H1 (cell line): ENCODE measurements at regions not wholly inside any gene's neighbourhood (a gene's known extent, or its start where the extent isn't known, plus 50 kb on each side); places are given as distances from the start of the nearest gene placed in this dataset.
A peak's percentile ranks its signal among the peaks of the same experiment; 100 is the strongest.

Experiments
- CHD7 ChIP-seq: fragments of 300-600 bp; sonication (generic); IDR thresholded peaks from 2 replicates; pipeline ENCODE4 v1.7.1; 2012; ENCODE audit warnings: low read length, moderate library complexity, mild to moderate bottlenecking, inconsistent platforms; ENCODE audit not compliant: insufficient replicate concordance
- E2F6 ChIP-seq: IDR thresholded peaks from 2 replicates; pipeline ENCODE4 v1.6.1; 2012; ENCODE audit warnings: inconsistent platforms
- HDAC2 ChIP-seq, 2 experiments: fragments of 300-600 bp in 1 of 2; sonication (generic) in 1 of 2; IDR thresholded peaks; 2 replicates each; pipeline ENCODE4 v1.6.1; 2011 to 2012; ENCODE audit warnings: low read depth in 2 of 2, low read length in 2 of 2, mild to moderate bottlenecking in 2 of 2, moderate library complexity in 2 of 2, borderline replicate concordance in 1 of 2, inconsistent platforms in 1 of 2
- KDM1A ChIP-seq: fragments of 200-600, 300-600 bp; sonication (generic); IDR thresholded peaks from 2 replicates; pipeline ENCODE4 v1.7.1; 2016; ENCODE audit warnings: mild to moderate bottlenecking, low read length, borderline replicate concordance
- POLR2A ChIP-seq, 2 experiments: IDR thresholded peaks; 1 replicate in 1 of 2; 2 replicates in 1 of 2; pipeline ENCODE4 v1.6.1; 2011; ENCODE audit warnings: low read depth in 2 of 2, low read length in 2 of 2, mild to moderate bottlenecking in 2 of 2; ENCODE audit errors: control extremely low read depth in 1 of 2
- TEAD4 ChIP-seq: IDR thresholded peaks from 2 replicates; pipeline ENCODE4 v1.6.1; 2012; ENCODE audit warnings: low read depth, low read length, inconsistent platforms, mixed read lengths

- no peak for TF ChIP-seq HDAC2 (IDR thresholded peaks at IDR 0.05; ENCODE audit: borderline replicate concordance in 1 of 2, low read depth in 2 of 2, low read length in 2 of 2)
- no peak for TF ChIP-seq TEAD4
- no peak for TF ChIP-seq POLR2A (IDR thresholded peaks at IDR 0.05; ENCODE audit: control extremely low read depth in 1 of 2, low read depth in 2 of 2, low read length in 2 of 2)
- no peak for TF ChIP-seq CHD7
- peak; percentile 65 for TF ChIP-seq E2F6
- no peak for TF ChIP-seq KDM1A
Measured at GRCh38 chr7:25545124-25546008, 317.1 kb upstream of the NPVF start (continued).
